ENCODE measurements at regions not wholly inside any gene's neighbourhood (a gene's known extent, or its start where the extent isn't known, plus 50 kb on each side); places are given as distances from the start of the nearest gene placed in this dataset.
"Not testable (repeated sequence)": the region's sequence is repeated elsewhere in the genome, so short reads cannot be mapped to it uniquely, and the experiment has no call there.

GRCh38 chr3:152139651-152140050 is 129.1 kb upstream of the MBNL1 start:
- no peak overlapping the region for H3K4me3 ChIP-seq (ENCODE audit: low read depth, low read length)
- no peak for TF ChIP-seq CTCF (IDR thresholded peaks at IDR 0.05; ENCODE audit: borderline replicate concordance, insufficient read depth, low read depth, low read length)

- no peak for TF ChIP-seq CTCF (IDR thresholded peaks at IDR 0.05; ENCODE audit: borderline replicate concordance, insufficient read depth, low read depth, low read length)
- H3K4me3 ChIP-seq (ENCODE audit: low read depth, low read length), result no peak overlapping the region
Measured at GRCh38 chr3:152146461-152146860, 122.3 kb upstream of the MBNL1 start.

- TF ChIP-seq CTCF (IDR thresholded peaks at IDR 0.05; ENCODE audit: borderline replicate concordance, insufficient read depth, low read depth, low read length), result no peak
- H3K4me3 ChIP-seq (ENCODE audit: low read depth, low read length), result no peak overlapping the region
Measured at GRCh38 chr3:152147748-152148147, 121.0 kb upstream of the MBNL1 start.

GRCh38 chr3:152148579-152148978 is 120.2 kb upstream of the MBNL1 start:
- no peak for TF ChIP-seq CTCF (IDR thresholded peaks at IDR 0.05; ENCODE audit: borderline replicate concordance, insufficient read depth, low read depth, low read length)
- no peak overlapping the region for H3K4me3 ChIP-seq (ENCODE audit: low read depth, low read length)

- H3K4me3 ChIP-seq (ENCODE audit: low read depth, low read length), result no peak overlapping the region
- no peak for TF ChIP-seq CTCF (IDR thresholded peaks at IDR 0.05; ENCODE audit: borderline replicate concordance, insufficient read depth, low read depth, low read length)
Measured at GRCh38 chr3:152149832-152150231, 118.9 kb upstream of the MBNL1 start.

DNA sequence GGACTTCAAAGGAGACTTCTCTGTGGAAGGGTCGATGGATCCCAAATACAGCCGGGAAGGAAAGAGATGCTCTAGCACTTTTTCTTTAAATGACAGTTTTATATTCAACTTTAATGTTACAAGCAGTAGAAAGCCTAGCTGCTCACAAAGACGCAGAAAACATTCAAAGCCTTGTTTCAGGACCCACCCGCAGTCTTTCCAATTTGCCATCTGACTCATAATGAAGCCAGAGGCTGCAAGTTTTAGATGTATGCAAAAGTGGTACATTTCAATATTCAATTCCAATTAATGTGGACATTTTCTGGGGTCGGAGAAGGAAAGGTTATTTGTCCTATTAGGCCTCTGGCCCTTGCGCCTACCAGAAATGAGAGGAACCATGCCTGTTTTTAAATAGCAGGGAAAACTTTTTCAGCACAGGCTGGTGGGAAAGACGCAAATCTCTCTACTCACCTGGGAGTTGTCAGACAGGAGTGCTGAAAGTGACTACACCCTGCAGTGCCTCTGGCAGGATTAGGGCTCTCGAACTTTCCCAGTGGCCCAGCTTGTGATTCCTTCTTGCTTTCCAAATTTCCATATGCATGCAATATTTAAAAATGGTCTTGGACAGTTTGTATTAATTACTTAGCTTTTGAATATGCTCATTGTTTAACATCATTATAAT is 117.4 kb upstream of the MBNL1 start:
- H3K4me3 ChIP-seq (ENCODE audit: low read depth, low read length), result no peak overlapping the region

DNA sequence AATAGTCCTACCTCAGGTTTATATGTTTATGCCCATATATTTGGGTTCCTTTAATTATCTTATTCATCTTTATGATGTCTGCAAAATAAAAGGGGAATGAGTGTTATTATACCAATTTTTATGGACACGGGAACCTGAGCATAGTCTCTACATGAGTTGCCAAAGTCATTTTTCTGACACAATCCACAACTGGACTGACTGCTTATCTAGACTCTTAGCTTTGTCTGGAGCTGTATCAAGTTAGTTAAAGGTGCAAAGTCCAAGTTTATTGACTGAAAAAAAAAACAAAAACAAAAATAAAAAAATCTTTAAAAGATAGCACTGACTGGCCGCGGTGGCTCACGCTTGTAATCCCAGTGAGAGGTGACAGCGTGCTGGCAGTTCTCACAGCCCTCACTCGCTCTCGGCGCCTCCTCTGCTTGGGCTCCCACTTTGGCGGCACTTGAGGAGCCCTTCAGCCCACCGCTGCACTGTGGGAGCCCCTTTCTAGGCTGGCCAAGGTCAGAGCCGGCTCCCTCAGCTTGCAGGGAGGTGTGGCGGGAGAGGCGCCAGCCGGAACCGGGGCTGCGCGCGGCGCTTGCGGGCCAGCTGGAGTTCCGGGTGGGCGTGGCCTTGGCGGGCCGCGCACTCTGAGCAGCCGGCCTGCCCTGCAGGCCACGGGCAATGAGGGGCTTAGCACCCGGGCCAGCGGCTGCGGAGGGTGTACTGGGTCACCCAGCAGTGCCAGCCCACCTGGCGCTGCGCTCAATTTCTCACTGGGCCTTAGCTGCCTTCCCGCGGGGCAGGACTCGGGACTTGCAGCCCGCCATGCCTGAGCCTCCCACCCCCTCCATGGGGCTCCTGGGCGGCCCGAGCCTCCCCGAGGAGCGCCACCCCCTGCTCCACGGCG is 116.6 kb upstream of the MBNL1 start:
- H3K4me3 ChIP-seq (ENCODE audit: low read depth, low read length), result not testable (repeated sequence)

More for the DNA sequence above, 117.4 kb upstream of the MBNL1 start:
- TF ChIP-seq CTCF (IDR thresholded peaks at IDR 0.05; ENCODE audit: borderline replicate concordance, insufficient read depth, low read depth, low read length), result no peak

GRCh38 chr3:152153115-152153514 is 115.6 kb upstream of the MBNL1 start:
- H3K4me3 ChIP-seq (ENCODE audit: low read depth, low read length), result not testable (repeated sequence)
